HG02885 (cell line): ENCODE measurements at regions not wholly inside any gene's neighbourhood (a gene's known extent, or its start where the extent isn't known, plus 50 kb on each side); places are given as distances from the start of the nearest gene placed in this dataset.

Experiments
- ATAC-seq: cut with Tn5 transposase; IDR thresholded peaks from one replicate; pipeline ENCODE4 v1.9.1; 2021; ENCODE audit warnings: mild to moderate bottlenecking; ENCODE audit not compliant: unreplicated experiment, poor library complexity

GRCh38 chr18:24814521-24814920, 354.1 kb downstream of the HRH4 start:
- ATAC-seq = no peak

- ATAC-seq = no peak
Observed at GRCh38 chr18:24817150-24817549, 356.7 kb downstream of the HRH4 start.

GRCh38 chr18:24817587-24818371, 357.3 kb downstream of the HRH4 start:
- no peak for ATAC-seq

DNA sequence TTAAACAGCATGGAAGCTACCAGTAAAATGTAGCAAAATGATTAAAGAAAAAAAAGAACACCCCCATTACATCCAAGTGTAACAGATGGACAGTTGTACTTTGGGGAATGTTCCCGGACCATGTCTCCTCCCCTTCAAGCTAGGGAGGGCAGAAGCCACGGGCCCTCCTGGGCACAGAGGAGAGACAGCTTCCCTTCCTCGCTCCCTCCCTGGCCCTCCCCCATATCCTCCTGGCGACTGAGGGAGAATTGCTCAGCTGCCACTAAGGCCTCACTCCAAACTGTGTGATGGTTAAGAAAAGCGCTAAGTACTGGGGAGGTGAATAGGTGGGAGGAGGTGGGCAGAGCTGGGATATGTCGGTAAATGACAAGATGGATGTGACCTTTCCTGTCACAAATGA, 358.0 kb downstream of the HRH4 start:
- ATAC-seq = no peak

DNA sequence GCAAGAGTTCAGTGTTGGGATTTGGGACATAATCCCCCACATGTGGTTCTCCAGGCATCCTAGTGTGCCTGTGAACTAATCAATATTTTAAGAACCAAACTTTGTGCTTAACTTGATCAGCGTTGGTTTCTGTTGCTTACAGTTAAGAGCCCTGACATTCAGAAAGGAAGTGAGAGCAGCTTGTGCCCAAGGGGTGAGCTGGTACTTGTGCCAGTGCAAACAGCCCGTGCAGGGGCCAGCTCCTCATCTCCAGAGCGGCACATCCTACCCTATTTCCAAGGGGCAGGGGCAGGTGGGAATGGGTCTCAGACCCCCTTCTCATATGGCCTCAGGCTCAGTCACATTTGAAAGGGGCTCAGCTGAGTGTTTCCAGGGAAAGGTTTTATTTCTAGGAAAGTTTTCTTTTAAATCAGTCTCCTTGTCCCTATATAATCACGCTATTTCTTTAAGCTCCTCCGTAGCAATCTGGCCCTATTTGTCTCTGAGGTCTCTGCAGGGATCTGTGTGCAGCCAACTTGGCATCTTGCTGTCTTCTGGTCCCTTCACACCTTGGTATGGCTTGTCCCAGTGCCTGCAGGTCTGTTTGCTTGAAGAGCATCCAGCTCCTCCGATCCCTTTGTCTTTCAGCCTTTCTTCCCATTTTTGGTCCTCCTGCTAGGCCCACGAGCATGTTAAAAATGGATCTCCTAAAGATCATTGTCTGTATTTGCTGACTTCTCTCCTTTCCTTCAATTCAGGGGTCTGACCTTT, 358.9 kb downstream of the HRH4 start:
- no peak for ATAC-seq

- no peak for ATAC-seq
Observed at GRCh38 chr18:24825397-24825796, 365.0 kb downstream of the HRH4 start.

DNA sequence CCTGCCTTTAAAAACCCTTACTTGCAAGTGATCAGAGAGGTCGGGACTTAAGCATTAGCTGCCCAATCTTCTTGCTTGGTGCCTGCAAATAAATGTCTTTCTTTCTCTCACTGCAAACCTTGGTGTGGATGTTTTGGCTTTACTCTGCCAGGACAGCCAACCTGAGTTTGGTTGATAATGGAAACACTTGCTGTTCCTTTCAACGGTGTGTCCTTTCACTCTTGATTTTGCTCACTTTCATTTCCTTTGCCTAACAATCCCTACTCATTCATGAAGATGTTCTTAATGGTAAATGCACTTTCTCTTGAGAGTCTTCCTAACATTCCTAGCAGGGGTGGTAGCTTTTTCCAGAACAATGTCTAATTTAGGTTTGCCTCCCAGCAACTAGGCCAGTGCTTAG, 366.2 kb downstream of the HRH4 start:
- no peak for ATAC-seq

DNA sequence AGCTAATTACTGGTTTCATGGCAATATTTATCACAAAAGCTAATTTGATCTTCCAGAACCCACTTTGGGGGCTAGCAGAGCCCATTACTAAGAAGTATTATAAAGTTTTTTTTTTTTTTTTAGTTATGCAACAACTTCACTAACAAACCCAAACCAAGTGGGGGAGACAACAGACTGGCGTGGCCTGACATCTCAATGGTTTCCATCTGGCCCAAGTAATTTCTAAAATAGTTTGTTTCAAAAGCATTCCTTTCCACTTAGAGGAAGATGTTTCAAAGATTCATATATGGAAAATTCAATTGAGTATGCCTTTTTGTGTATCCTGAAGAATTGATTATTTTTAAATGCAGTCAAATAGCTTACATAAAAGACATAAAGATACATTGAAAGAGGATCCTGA, 367.1 kb downstream of the HRH4 start:
- ATAC-seq = no peak

DNA sequence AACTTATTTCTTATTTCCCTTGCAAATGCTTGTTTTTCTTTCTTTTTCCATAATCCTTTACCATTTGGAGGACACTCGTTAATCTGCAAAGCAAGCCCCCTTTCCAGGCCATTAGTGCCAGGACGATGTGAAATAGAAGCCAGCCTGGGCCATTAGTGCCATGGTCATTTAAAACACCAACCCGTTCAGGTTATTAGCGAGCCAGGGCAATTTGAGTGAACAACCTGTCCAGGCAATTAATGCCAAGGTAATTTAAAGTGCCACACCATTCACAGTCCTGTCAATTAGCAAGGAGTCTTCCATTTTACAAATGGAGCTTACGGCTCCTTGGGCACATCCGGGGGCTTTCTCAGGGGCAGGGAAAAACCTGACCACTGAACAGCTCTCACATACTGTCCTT, 370.6 kb downstream of the HRH4 start:
- no peak for ATAC-seq

DNA sequence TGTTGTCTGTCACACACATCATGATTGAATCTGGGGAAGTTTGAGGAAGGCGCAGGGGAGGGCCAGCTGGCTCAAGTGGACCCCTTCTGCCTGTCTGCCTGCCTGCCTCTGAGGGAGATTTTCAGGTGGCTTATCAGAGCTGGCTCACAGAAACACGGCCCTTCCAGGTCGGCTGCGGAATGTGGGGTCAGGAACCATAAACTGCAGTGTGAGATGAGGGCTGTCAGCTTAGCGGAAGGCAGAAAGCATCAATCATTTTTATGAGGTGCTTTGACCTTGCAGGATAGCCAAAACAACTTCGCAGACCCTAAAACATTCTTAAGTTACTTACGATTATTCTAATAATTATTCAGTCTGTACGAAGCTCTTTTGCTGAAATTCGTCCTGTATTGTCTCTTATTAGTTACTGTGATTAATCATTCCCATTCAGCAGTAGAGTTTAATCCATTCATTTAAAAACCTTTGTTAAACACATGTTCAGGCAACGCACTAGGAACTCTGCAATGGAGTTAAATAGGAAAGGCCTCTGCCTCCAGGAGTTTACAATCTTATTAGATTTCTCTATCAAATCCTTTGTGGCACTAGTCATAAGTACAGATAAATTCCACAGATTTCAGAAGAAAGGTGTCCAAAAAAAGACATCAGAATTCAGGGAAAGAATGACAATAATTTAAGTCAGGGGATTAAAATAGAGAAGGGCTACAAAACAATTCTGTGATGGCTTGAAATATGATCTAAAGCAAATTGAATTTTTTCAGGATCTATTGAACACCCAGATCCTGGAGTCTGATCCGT, 371.6 kb downstream of the HRH4 start:
- ATAC-seq = no peak

DNA sequence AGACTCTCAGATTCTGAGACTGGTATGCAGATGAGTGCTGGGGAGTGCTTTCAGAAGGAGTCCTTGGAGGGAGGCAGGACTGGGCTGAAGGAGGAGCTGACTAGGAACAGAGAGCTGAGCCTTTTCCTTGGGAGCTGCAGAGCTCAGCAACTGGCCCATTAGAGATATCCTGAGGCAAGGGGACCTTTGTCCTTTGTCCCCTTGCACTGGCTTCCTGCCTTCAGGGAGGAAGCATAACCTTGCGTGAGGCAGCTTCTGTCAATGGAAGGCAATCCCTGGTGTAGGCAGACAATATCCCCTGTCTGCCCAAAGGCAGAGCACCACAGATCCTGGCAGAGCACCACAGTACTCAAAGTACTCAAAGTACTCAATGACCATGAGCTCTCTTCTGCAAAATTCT, 375.3 kb downstream of the HRH4 start:
- no peak for ATAC-seq

DNA sequence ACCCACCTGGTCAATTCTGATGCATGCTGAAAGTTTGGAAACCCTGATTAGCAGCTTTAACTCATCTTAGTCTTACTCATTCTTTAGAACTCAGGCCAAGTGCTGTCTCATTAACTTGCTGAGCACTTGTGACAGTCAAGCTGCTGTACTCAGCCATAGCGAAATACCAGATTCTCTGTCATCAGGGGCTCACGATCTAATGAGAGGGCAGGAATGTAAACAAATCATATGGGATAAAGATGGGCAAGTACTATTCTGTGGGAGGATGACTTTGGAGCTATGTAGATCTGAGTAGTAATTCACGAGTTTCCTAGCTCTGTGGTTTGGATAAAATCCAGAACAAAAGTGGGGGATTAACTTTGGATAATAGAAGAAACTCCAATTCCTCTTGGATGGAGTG, 376.6 kb downstream of the HRH4 start:
- ATAC-seq = no peak

GRCh38 chr18:24840051-24840450, 379.6 kb downstream of the HRH4 start:
- ATAC-seq = no peak

- no peak for ATAC-seq
Observed at GRCh38 chr18:24840640-24841039, 380.2 kb downstream of the HRH4 start.

- no peak for ATAC-seq
Observed at GRCh38 chr18:24841536-24841935, 381.1 kb downstream of the HRH4 start.

- no peak for ATAC-seq
Observed at GRCh38 chr18:24843123-24843522, 382.7 kb downstream of the HRH4 start.

- no peak for ATAC-seq
Observed at GRCh38 chr18:24846138-24846537, 385.7 kb downstream of the HRH4 start.

DNA sequence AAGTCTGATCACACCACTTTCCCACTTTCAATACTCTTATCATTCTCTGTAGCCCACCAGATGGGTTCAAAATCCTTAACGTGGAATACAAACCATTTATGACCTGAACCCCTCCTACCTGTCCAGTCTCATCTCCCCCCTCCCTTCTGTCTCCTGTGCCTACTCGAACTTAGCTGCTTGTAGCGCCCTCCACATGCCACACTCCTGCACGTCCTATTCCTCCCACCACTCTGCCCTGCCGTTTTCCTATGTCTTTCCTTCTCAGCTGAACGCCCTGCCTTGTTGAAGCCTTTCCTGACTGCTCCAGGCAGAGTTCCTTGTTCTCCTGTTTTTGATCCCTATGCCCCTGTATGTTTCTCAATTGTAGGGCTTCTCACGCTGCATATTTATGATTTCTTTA, 390.1 kb downstream of the HRH4 start:
- no peak for ATAC-seq

DNA sequence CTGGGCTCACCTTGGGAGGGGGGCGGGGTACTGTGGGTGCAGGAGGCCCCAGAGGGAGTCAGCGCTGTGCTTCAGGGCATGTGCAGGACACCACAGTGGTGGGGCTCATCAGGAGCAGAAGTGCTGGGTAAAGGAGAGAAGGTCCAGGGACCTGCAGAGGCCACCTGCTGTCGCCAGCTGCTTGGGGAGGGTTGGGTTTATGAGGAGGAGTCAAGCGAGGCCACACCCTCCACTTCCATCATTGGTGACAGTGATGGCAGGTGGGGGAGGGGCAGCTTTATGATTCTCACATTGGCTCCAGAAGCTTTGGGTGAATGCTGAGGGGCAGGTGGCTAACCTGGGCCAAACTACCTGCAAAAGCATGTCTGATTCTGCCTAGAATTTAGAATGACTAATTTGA, 392.6 kb downstream of the HRH4 start:
- no peak for ATAC-seq

DNA sequence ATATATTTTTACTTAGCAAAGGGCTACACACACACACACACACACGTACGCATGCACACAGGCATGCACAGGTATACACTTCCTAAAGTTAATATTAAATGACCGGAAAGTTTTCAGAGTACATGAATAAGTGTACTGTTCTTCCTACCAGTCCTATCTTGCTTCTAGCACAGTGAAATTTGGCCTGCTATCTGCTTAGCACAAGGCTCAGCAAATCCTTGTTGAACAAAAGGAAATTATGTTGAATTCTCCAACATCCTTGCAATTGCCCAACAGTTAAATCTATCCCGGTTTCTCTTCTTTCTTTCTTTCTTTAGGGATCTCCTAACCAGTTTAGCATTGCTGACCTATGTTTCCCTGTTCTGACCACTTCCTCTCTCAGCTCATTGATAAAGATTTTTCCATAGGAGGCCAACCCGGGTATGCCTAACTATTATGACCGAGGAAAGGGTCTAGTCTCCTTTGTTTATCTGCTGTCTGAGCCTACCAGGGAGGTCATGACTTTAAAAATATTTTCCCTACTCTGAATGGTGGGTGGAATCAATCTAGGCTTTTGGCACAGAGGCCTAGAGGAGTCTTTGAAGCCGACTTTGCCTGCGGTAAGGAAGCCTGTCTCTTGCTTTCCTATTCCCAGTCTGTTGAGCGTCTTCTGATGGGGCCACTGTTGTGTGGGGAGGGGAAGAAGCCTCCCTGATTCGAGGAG, 400.7 kb downstream of the HRH4 start:
- ATAC-seq = no peak
